ENCODE measurements at regions not wholly inside any gene's neighbourhood (a gene's known extent, or its start where the extent isn't known, plus 50 kb on each side); places are given as distances from the start of the nearest gene placed in this dataset.

GRCh38 chr4:123898946-123899666, 502.5 kb downstream of the SPRY1 start:
- no peak for DNase-seq
- no peak overlapping the region for H3K27ac ChIP-seq (ENCODE audit: low read depth in 1 of 3, low read length in 2 of 3)
- peaks cover 0 to 7% of the 10 kb centered on the region in 2 donors for H3K9me3 ChIP-seq (ENCODE audit: control insufficient read depth in 2 of 2, insufficient read depth in 1 of 2, low read depth in 1 of 2, low read length in 1 of 2)
- no peaks in the 10 kb centered on the region for H3K36me3 ChIP-seq (ENCODE audit: control insufficient read depth in 3 of 3, insufficient read depth in 2 of 3, low read depth in 1 of 3, low read length in 3 of 3)
- H3K4me1 ChIP-seq (ENCODE audit: control insufficient read depth in 3 of 3, insufficient read depth in 2 of 3, low read depth in 1 of 3, low read length in 2 of 3): peaks cover 0 to 4% (median 0%) of the 10 kb centered on the region in 3 donors
- no peak overlapping the region for H3K4me3 ChIP-seq (ENCODE audit: low read depth in 1 of 3, low read length in 3 of 3)
- H3K27me3 ChIP-seq (ENCODE audit: control insufficient read depth in 3 of 3, insufficient read depth in 3 of 3, low read length in 3 of 3): no peaks in the 10 kb centered on the region
- FAIRE-seq: no peak
- WGBS, 3 donors: 91 to 93% (median 92%) methylated on average over 2 of the region's 2 CpGs

- no peak overlapping the region for H3K4me3 ChIP-seq (ENCODE audit: low read depth in 1 of 3, low read length in 3 of 3)
- WGBS, 3 donors: 95 to 100% (median 96%) methylated on average over 1 of the region's 1 CpG
- no peak overlapping the region for H3K27ac ChIP-seq (ENCODE audit: low read depth in 1 of 3, low read length in 2 of 3)
- no peaks in the 10 kb centered on the region for H3K36me3 ChIP-seq (ENCODE audit: control insufficient read depth in 3 of 3, insufficient read depth in 2 of 3, low read depth in 1 of 3, low read length in 3 of 3)
- DNase-seq: no peak
- no peaks in the 10 kb centered on the region for H3K27me3 ChIP-seq (ENCODE audit: control insufficient read depth in 3 of 3, insufficient read depth in 3 of 3, low read length in 3 of 3)
- no peak for FAIRE-seq
- H3K9me3 ChIP-seq (ENCODE audit: control insufficient read depth in 2 of 2, insufficient read depth in 1 of 2, low read depth in 1 of 2, low read length in 1 of 2): peaks cover 0 to 8% of the 10 kb centered on the region in 2 donors
- H3K4me1 ChIP-seq (ENCODE audit: control insufficient read depth in 3 of 3, insufficient read depth in 2 of 3, low read depth in 1 of 3, low read length in 2 of 3): peaks cover 0 to 3% (median 0%) of the 10 kb centered on the region in 3 donors
Measured at GRCh38 chr4:123904882-123905281, 508.3 kb downstream of the SPRY1 start.

GRCh38 chr4:123913598-123913997, 517.0 kb downstream of the SPRY1 start:
- H3K9me3 ChIP-seq (ENCODE audit: control insufficient read depth in 2 of 2, insufficient read depth in 1 of 2, low read depth in 1 of 2, low read length in 1 of 2): no peaks in the 10 kb centered on the region
- FAIRE-seq: no peak
- no peaks in the 10 kb centered on the region for H3K4me1 ChIP-seq (ENCODE audit: control insufficient read depth in 3 of 3, insufficient read depth in 2 of 3, low read depth in 1 of 3, low read length in 2 of 3)
- no peak overlapping the region for H3K4me3 ChIP-seq (ENCODE audit: low read depth in 1 of 3, low read length in 3 of 3)
- no peak for DNase-seq
- no peak overlapping the region for H3K27ac ChIP-seq (ENCODE audit: low read depth in 1 of 3, low read length in 2 of 3)
- no peaks in the 10 kb centered on the region for H3K36me3 ChIP-seq (ENCODE audit: control insufficient read depth in 3 of 3, insufficient read depth in 2 of 3, low read depth in 1 of 3, low read length in 3 of 3)
- H3K27me3 ChIP-seq (ENCODE audit: control insufficient read depth in 3 of 3, insufficient read depth in 3 of 3, low read length in 3 of 3): no peaks in the 10 kb centered on the region

GRCh38 chr4:123916821-123917220, 520.2 kb downstream of the SPRY1 start:
- Histone ChIP-seq H3K36me3 (ENCODE audit: control insufficient read depth in 3 of 3, insufficient read depth in 2 of 3, low read depth in 1 of 3, low read length in 3 of 3) (no peaks in the 10 kb centered on the region), H3K27ac (ENCODE audit: low read depth in 1 of 3, low read length in 2 of 3) (no peak overlapping the region), H3K9me3 (ENCODE audit: control insufficient read depth in 2 of 2, insufficient read depth in 1 of 2, low read depth in 1 of 2, low read length in 1 of 2) (no peaks in the 10 kb centered on the region), H3K4me3 (ENCODE audit: low read depth in 1 of 3, low read length in 3 of 3) (no peak overlapping the region), H3K27me3 (ENCODE audit: control insufficient read depth in 3 of 3, insufficient read depth in 3 of 3, low read length in 3 of 3) (no peaks in the 10 kb centered on the region), H3K4me1 (ENCODE audit: control insufficient read depth in 3 of 3, insufficient read depth in 2 of 3, low read depth in 1 of 3, low read length in 2 of 3) (no peaks in the 10 kb centered on the region)
- FAIRE-seq: no peak
- 80 to 93% (median 86%) methylated on average over 2 of the region's 2 CpGs for WGBS, 3 donors
- no peak for DNase-seq

GRCh38 chr4:123919576-123920098, 523.0 kb downstream of the SPRY1 start:
- Histone ChIP-seq H3K4me1 (ENCODE audit: control insufficient read depth in 3 of 3, insufficient read depth in 2 of 3, low read depth in 1 of 3, low read length in 2 of 3) (no peaks in the 10 kb centered on the region), H3K4me3 (ENCODE audit: low read depth in 1 of 3, low read length in 3 of 3) (no peak overlapping the region), H3K9me3 (ENCODE audit: control insufficient read depth in 2 of 2, insufficient read depth in 1 of 2, low read depth in 1 of 2, low read length in 1 of 2) (no peaks in the 10 kb centered on the region), H3K27ac (ENCODE audit: low read depth in 1 of 3, low read length in 2 of 3) (no peak overlapping the region), H3K36me3 (ENCODE audit: control insufficient read depth in 3 of 3, insufficient read depth in 2 of 3, low read depth in 1 of 3, low read length in 3 of 3) (no peaks in the 10 kb centered on the region), H3K27me3 (ENCODE audit: control insufficient read depth in 3 of 3, insufficient read depth in 3 of 3, low read length in 3 of 3) (no peaks in the 10 kb centered on the region)
- FAIRE-seq (no peak), DNase-seq (no peak)
- 85 to 88% (median 86%) methylated on average over 4 of the region's 4 CpGs for WGBS, 3 donors

GRCh38 chr4:123921339-123921738, 524.7 kb downstream of the SPRY1 start:
- WGBS, 3 donors: 67 to 70% (median 67%) methylated on average over 5 of the region's 5 CpGs
- Histone ChIP-seq H3K4me1 (ENCODE audit: control insufficient read depth in 3 of 3, insufficient read depth in 2 of 3, low read depth in 1 of 3, low read length in 2 of 3) (no peaks in the 10 kb centered on the region), H3K4me3 (ENCODE audit: low read depth in 1 of 3, low read length in 3 of 3) (no peak overlapping the region), H3K9me3 (ENCODE audit: control insufficient read depth in 2 of 2, insufficient read depth in 1 of 2, low read depth in 1 of 2, low read length in 1 of 2) (no peaks in the 10 kb centered on the region), H3K27ac (ENCODE audit: low read depth in 1 of 3, low read length in 2 of 3) (no peak overlapping the region), H3K36me3 (ENCODE audit: control insufficient read depth in 3 of 3, insufficient read depth in 2 of 3, low read depth in 1 of 3, low read length in 3 of 3) (no peaks in the 10 kb centered on the region), H3K27me3 (ENCODE audit: control insufficient read depth in 3 of 3, insufficient read depth in 3 of 3, low read length in 3 of 3) (no peaks in the 10 kb centered on the region)
- FAIRE-seq (no peak), DNase-seq (no peak)

GRCh38 chr4:123922847-123923246, 526.3 kb downstream of the SPRY1 start:
- no peaks in the 10 kb centered on the region for H3K4me1 ChIP-seq (ENCODE audit: control insufficient read depth in 3 of 3, insufficient read depth in 2 of 3, low read depth in 1 of 3, low read length in 2 of 3)
- FAIRE-seq: no peak
- H3K36me3 ChIP-seq (ENCODE audit: control insufficient read depth in 3 of 3, insufficient read depth in 2 of 3, low read depth in 1 of 3, low read length in 3 of 3): no peaks in the 10 kb centered on the region
- H3K4me3 ChIP-seq (ENCODE audit: low read depth in 1 of 3, low read length in 3 of 3): no peak overlapping the region
- H3K9me3 ChIP-seq (ENCODE audit: control insufficient read depth in 2 of 2, insufficient read depth in 1 of 2, low read depth in 1 of 2, low read length in 1 of 2): no peaks in the 10 kb centered on the region
- H3K27ac ChIP-seq (ENCODE audit: low read depth in 1 of 3, low read length in 2 of 3): no peak overlapping the region
- DNase-seq: no peak
- no peaks in the 10 kb centered on the region for H3K27me3 ChIP-seq (ENCODE audit: control insufficient read depth in 3 of 3, insufficient read depth in 3 of 3, low read length in 3 of 3)

- FAIRE-seq (no peak), DNase-seq (no peak)
- H3K27me3 ChIP-seq (ENCODE audit: control insufficient read depth in 3 of 3, insufficient read depth in 3 of 3, low read length in 3 of 3): no peaks in the 10 kb centered on the region
- no peaks in the 10 kb centered on the region for H3K9me3 ChIP-seq (ENCODE audit: control insufficient read depth in 2 of 2, insufficient read depth in 1 of 2, low read depth in 1 of 2, low read length in 1 of 2)
- H3K36me3 ChIP-seq (ENCODE audit: control insufficient read depth in 3 of 3, insufficient read depth in 2 of 3, low read depth in 1 of 3, low read length in 3 of 3): no peaks in the 10 kb centered on the region
- 72 to 86% (median 86%) methylated on average over 3 of the region's 3 CpGs for WGBS, 3 donors
- H3K27ac ChIP-seq (ENCODE audit: low read depth in 1 of 3, low read length in 2 of 3): no peak overlapping the region
- no peak overlapping the region for H3K4me3 ChIP-seq (ENCODE audit: low read depth in 1 of 3, low read length in 3 of 3)
- no peaks in the 10 kb centered on the region for H3K4me1 ChIP-seq (ENCODE audit: control insufficient read depth in 3 of 3, insufficient read depth in 2 of 3, low read depth in 1 of 3, low read length in 2 of 3)
Measured at GRCh38 chr4:123924536-123924935, 527.9 kb downstream of the SPRY1 start.

- FAIRE-seq (no peak), DNase-seq (no peak)
- Histone ChIP-seq H3K36me3 (ENCODE audit: control insufficient read depth in 3 of 3, insufficient read depth in 2 of 3, low read depth in 1 of 3, low read length in 3 of 3) (no peaks in the 10 kb centered on the region), H3K27me3 (ENCODE audit: control insufficient read depth in 3 of 3, insufficient read depth in 3 of 3, low read length in 3 of 3) (no peaks in the 10 kb centered on the region), H3K4me1 (ENCODE audit: control insufficient read depth in 3 of 3, insufficient read depth in 2 of 3, low read depth in 1 of 3, low read length in 2 of 3) (no peaks in the 10 kb centered on the region), H3K9me3 (ENCODE audit: control insufficient read depth in 2 of 2, insufficient read depth in 1 of 2, low read depth in 1 of 2, low read length in 1 of 2) (no peaks in the 10 kb centered on the region), H3K4me3 (ENCODE audit: low read depth in 1 of 3, low read length in 3 of 3) (no peak overlapping the region), H3K27ac (ENCODE audit: low read depth in 1 of 3, low read length in 2 of 3) (no peak overlapping the region)
- 53 to 58% (median 57%) methylated on average over 1 of the region's 1 CpG for WGBS, 3 donors
Measured at GRCh38 chr4:123929565-123929964, 533.0 kb downstream of the SPRY1 start.

Measured in small intestine (tissue), 7 donors.